OCI-M2 (cell line): ENCODE measurements at regions not wholly inside any gene's neighbourhood (a gene's known extent, or its start where the extent isn't known, plus 50 kb on each side); places are given as distances from the start of the nearest gene placed in this dataset.
A peak's percentile ranks its signal among the peaks of the same experiment; 100 is the strongest.

Experiments
- DNase-seq: peaks from one replicate; lab custom pipeline; 2025; ENCODE audit not compliant: unreplicated experiment; lab: John Stamatoyannopoulos, UW

DNA sequence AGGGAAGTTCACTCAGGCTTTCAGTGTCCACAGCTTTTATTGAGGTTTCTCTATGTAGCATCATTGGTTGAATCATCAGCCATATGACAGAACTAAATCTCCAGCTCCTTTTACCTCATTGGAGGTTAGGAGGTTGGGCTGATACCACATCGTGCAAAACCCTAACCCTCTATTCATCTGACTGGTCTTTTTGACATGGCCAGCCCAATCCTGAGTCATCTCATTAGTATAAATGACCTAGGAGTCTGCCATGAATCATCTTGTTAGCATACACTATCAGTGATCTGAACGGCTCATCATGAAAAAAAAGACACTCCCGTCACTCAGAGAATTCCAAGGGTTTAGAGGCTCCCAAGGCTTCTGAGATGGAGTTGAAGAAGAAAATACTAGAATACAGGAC lies 669.8 kb upstream of the POT1 start:
- no peak for DNase-seq

- no peak for DNase-seq
These were observed 662.7 kb upstream of the POT1 start for GRCh38 chr7:125592331-125592730.

- no peak for DNase-seq
These were observed 643.5 kb upstream of the POT1 start for GRCh38 chr7:125573126-125573525.

GRCh38 chr7:125572414-125572813 lies 642.8 kb upstream of the POT1 start:
- DNase-seq: no peak

DNA sequence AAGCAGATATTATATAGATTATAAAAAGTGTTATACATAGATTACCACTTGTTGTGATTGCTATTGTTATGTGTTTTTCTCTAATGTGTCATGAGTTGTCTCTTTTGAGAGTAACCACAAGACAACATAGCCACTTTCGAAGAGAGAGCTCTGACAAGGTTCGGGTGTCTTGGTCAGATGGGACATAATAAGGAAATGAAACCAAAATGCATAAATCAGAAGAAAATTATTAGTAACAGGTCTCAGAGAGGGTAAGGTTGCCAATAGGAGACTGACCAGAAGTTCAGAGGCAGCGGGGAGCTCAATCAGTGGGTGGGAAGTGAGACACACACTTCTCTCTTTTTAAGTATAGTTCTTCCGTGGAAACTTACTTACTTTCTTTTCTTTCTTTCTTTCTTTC lies 639.2 kb upstream of the POT1 start:
- no peak for DNase-seq

- no peak for DNase-seq
These were observed 638.1 kb upstream of the POT1 start for GRCh38 chr7:125567686-125568085.

DNA sequence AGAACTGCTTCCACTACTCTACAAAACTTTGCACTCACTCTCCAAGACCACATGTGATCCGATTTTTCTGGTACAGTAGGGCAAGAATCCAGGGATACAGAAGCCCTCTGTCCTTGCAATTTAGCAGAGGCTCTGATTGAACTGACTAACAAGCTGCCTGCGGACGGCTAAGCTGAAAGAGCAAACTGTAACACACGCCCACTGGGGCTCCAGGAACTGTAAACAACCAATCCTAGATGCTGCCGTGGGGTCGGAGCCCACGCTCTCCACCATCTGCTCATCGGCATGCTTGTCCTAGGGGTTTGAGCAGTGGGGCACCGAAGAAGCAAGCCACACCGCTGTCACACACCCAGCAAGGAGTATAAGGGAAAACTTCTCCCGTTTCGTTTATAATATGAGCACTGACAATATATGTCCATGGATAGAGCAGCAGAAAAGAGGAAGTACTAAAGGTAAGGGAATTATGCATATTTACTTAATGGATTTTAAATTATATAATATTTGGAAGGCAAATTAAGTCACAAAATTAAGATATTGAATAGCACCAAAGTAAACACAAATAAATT lies 634.4 kb upstream of the POT1 start:
- peak; percentile 47 for DNase-seq

DNA sequence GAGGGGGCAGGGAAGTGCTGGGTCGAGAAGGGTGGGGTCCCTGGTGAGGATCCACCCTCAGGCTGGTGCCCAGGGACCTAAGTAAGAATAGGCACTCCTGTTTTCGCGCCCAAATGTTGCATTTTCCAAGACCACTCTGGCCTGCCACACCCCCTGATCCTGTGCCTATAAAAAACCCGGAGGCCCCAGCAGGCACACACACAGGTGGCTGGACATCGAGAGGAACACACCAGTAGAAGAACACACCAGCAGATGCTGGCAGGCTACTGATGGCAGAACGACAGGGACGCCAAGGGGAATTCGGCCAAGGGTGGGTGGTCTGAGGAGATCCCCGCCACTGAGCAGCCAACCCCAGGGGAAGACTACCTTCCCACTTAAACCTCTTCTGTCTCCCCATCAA lies 633.9 kb upstream of the POT1 start:
- DNase-seq: no peak

DNA sequence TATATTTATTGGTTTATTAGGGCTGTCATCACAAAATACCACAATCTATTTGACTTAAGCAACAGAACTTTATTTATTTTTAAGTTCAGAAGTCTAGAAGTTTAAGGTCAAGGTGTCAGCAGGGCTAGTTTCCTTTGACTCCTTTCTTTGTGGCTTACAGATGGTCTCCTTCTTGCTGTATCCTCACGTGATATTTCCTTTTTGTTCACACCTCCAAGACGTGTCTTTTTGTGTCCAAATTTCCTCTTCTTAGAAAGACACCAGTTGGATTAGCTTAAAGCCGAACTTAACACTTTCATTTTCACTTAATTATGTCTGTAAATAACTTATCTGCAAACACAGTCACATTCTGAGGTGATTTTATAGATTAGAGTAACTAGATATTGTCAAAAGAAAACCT lies 631.4 kb upstream of the POT1 start:
- DNase-seq: no peak

DNA sequence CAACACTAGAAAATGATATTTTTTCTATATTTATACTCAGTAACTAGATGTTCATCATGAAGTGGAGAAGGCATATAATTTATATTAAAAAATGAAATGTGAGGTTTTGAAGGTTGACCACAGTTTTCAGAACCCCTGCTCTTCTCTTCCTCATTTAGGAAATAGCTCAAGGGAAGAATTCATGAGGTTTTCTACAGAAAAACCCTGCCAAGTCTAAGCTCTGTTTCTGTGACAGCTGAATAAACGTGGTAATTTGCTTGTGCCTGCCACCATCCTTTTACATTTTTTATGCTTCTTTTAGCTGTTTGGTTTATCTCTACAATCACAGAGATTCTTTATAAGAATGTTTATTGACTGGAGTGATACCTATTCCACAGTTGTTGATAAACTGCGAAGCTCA lies 630.3 kb upstream of the POT1 start:
- no peak for DNase-seq

- DNase-seq: no peak
These were observed 626.3 kb upstream of the POT1 start for GRCh38 chr7:125555916-125556315.

- DNase-seq: no peak
These were observed 621.4 kb upstream of the POT1 start for GRCh38 chr7:125551008-125551407.

- no peak for DNase-seq
These were observed 617.9 kb upstream of the POT1 start for GRCh38 chr7:125547505-125547904.

DNA sequence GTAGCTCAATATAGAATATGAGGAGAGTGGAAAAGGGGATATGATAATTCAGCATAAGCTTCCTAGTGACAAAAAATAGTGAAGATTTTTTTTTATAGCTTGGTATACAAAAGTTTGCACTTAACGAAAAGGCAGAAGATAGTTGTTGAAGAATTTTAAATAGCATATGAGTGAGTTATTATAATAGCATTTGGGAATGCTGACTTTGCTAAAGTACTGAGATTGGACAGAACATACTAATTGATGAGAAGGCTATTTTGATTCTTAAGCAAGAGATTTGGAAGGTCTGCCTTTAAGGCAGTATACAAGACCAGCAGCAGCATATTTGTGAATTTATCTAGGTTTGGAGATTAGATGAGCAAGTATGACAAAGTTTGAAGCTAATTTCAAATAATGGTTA lies 600.9 kb upstream of the POT1 start:
- no peak for DNase-seq

GRCh38 chr7:125529249-125529648 lies 599.6 kb upstream of the POT1 start:
- no peak for DNase-seq

DNA sequence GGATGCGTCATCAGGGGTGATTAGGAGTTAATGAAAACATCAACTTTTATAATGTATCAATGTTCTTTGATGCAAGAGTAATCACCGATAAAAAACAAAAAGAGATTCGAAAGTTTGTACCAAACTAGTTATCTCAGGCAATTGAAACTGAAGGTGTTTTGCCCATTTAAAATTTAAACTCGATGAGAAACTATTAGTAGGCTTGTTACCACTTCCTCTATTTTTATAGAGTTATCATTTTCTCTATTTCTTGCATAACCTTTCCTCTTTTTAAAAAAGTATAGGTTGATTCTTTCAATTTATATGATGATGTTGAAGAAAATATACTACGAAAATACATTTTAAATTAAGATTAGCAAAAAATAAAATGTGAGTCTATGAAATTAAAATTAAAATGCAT lies 597.3 kb upstream of the POT1 start:
- no peak for DNase-seq

DNA sequence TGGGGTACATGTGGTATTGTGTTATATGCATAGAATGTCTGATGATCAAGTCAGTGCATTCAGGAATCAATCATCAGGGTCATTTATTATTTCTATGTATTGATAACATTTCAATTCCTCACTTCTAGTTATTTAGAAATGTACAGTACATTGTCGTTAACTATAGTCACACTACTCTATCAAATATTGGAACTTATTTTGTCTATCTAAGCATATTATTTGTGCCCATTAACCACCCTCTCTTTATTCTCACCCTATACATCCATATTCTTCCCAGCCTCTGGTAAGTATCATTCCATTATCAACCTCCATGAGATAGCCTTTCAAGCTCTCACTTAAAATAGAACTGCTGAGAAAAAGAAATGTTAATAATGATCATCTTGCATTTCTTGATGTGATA lies 596.5 kb upstream of the POT1 start:
- no peak for DNase-seq

DNA sequence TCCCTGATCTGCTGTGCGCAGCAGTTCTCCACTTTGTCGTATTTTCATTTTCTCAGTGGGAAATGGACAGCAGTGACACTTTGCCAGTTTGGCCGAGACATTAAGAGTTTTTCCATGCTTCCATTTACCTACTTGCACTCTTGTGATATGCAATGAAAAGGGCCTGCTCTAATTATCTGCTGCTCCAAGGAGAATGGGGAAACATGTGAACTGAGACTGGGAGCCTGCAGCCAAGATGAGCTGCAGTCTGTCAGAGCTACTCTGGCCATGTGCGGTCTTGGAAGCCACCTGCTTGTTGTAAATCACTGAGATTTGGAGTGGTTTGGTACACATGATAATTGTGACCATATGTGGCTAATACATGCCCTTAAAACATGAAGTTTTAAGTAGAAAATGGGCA lies 586.6 kb upstream of the POT1 start:
- DNase-seq: no peak

DNA sequence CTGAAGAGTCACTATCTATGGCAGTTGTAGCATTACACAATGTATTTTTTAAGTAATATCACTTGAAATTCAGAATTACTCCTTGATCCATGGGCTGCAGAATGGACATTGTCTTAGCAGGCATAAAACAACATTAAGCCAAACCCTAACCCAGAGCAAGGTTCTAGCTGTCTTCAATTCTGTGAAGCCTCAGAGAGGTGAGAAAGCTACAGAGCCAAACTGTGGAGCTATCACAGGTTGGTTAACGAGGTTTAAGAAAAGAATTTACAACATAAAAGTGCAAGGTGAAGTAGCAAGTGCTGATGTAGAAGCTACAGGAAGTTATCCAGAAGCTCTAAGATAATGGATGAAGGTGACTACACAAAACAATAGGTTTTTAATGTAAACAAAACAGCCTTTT lies 582.7 kb upstream of the POT1 start:
- DNase-seq: no peak

GRCh38 chr7:125511310-125511709 lies 581.7 kb upstream of the POT1 start:
- DNase-seq: no peak

DNA sequence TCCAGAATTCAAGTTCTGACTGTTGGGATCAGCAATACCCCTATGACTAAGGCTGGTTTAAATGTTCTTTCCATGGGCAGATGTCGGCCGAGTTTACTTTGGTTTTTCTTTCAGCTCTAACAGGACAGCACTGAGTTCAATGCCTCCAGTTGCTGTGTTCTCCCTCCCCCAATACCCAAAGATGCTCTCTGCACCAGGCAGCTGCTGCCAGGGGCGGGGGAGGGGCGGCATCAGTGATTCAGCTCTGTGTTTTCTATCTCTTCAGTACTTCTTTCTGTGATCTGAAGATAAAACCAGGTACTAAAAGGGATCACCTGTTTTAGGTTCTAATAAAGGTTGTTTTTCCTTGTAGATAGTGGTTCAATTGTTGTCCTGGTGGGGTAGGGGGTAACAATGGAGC lies 576.7 kb upstream of the POT1 start:
- no peak for DNase-seq

- no peak for DNase-seq
These were observed 575.2 kb upstream of the POT1 start for GRCh38 chr7:125504848-125505247.

DNA sequence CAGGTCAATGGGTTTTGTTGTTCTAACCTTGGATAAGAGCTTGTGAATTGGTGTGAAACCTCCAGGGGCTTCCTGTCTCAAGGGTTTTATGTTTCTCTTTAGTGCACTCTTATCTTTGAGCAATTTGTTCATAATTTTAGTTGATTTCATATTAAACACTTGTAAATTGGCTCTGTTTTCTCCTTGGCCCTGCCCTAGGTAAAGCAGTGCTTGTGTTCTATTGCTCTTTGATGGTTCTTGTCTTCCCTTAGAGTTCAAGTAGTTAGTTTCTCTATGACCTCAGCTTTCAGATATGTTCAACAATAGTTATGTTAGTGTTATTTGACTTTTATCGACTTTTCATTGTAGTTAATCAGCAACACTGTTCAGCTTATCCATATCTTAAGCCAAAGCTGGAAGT lies 566.4 kb upstream of the POT1 start:
- DNase-seq: no peak

DNA sequence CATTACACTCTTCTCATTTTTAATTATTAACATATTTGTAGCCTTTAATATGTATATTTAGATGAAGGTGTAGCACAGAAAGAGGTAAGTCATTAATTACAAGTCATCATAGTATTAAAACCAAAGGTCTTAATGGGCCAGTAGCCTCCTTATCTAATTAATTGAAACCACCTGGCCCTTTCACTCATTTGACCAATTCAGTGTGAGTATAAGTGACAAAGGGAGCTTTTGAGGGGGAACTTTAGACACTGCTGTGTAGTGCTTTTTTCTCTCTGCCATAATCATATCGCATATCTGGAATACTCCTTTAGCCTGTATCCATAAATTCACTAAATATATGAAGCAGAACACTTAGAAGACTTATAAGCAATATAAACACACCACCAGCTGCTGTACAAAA lies 562.9 kb upstream of the POT1 start:
- no peak for DNase-seq
